B cell (primary cell): ENCODE measurements at regions not wholly inside any gene's neighbourhood (a gene's known extent, or its start where the extent isn't known, plus 50 kb on each side); places are given as distances from the start of the nearest gene placed in this dataset.
"Not testable (repeated sequence)": the region's sequence is repeated elsewhere in the genome, so short reads cannot be mapped to it uniquely, and the experiment has no call there.

ENCODE experiments used
- ATAC-seq: fragments of 200-7000 bp; cut with Tn5 transposase; one replicate; pipeline ENCODE4 v1.10.0; 2021; ENCODE audit warnings: low read depth, mild to moderate bottlenecking, moderate number of reproducible peaks, moderate library complexity
- CTCF ChIA-PET: fragments of 350-600 bp; sonication (Branson Sonifier 250); formaldehyde crosslinking; loops from one replicate; lab custom pipeline; 2021; ENCODE audit warnings: antibody characterized with exemption, inconsistent platforms; lab: Charles Lee
- POLR2A ChIA-PET: fragments of 350-600 bp; sonication (Branson Sonifier 250); formaldehyde crosslinking; loops from one replicate; lab custom pipeline; 2021; ENCODE audit warnings: antibody characterized with exemption; lab: Charles Lee
- DNase-seq: peaks from one replicate; pipeline ENCODE4 v3.0.0; 2013
- H2AFZ ChIP-seq: 2 replicates; pipeline ENCODE4 v1.6.1; 2012; ENCODE audit warnings: mild to moderate bottlenecking, low read depth, low read length; ENCODE audit not compliant: insufficient read depth, poor library complexity, severe bottlenecking
- H3K27ac ChIP-seq, 2 donors: 1 replicate in 1 of 2; 2 replicates in 1 of 2; pipeline ENCODE4 v1.5.1; 2012 to 2013; ENCODE audit warnings: low read length in 2 of 2, mild to moderate bottlenecking in 2 of 2, moderate library complexity in 1 of 2
- H3K27me3 ChIP-seq, 4 experiments: fragments of 200-600 bp in 1 of 4; sonication (generic) in 1 of 4; replicated peaks in 1 of 4; 1 replicate in 2 of 4; 2 replicates in 2 of 4; pipeline versions ENCODE4 v1.6.1 to v1.7.0; 2013 to 2016; ENCODE audit warnings: low read length in 3 of 4, mild to moderate bottlenecking in 2 of 4, mixed read lengths in 1 of 4, moderate library complexity in 1 of 4; ENCODE audit not compliant: insufficient read depth in 4 of 4, control insufficient read depth in 3 of 4; ENCODE audit errors: control extremely low read depth in 1 of 4
- H3K36me3 ChIP-seq, 2 experiments: replicated peaks in 1 of 2; 1 replicate in 1 of 2; 2 replicates in 1 of 2; pipeline versions ENCODE4 v1.6.1 to v1.7.1; 2013; ENCODE audit warnings: low read length in 1 of 2; ENCODE audit not compliant: insufficient read depth in 2 of 2, control insufficient read depth in 1 of 2; ENCODE audit errors: control extremely low read depth in 1 of 2, extremely low read depth in 1 of 2
- H3K4me1 ChIP-seq, 2 donors: fragments of 200-600 bp in 1 of 2; sonication (generic) in 1 of 2; 1 replicate in 1 of 2; 2 replicates in 1 of 2; pipeline versions ENCODE4 v1.5.1 to v1.6.1; 2013 to 2017; ENCODE audit warnings: low read length in 2 of 2; ENCODE audit not compliant: control insufficient read depth in 2 of 2, insufficient read depth in 2 of 2
- H3K4me2 ChIP-seq: replicated peaks from 2 replicates; pipeline ENCODE3; 2012; ENCODE audit warnings: mild to moderate bottlenecking, low read depth, low read length; ENCODE audit not compliant: poor library complexity, severe bottlenecking
- H3K4me3 ChIP-seq, 5 experiments: fragments of 200-600 bp in 1 of 5; sonication (generic) in 1 of 5; 1 replicate in 3 of 5; 2 replicates in 2 of 5; pipeline versions ENCODE4 v1.5.1 to v1.7.0; 2011 to 2016; ENCODE audit warnings: low read length in 4 of 5, mild to moderate bottlenecking in 4 of 5, low read depth in 2 of 5, control low read depth in 1 of 5, moderate library complexity in 1 of 5; ENCODE audit not compliant: insufficient read depth in 1 of 5; ENCODE audit errors: control extremely low read depth in 1 of 5, extremely low read depth in 1 of 5
- H3K79me2 ChIP-seq: fragments of 200-600 bp; sonication (generic); one replicate; pipeline ENCODE4 v1.6.0; 2016; ENCODE audit warnings: low read length; ENCODE audit not compliant: control insufficient read depth, insufficient read depth
- H3K9ac ChIP-seq: fragments of 200-600 bp; sonication (generic); 2 replicates; pipeline ENCODE4 v1.6.1; 2017; ENCODE audit warnings: mild to moderate bottlenecking, low read length, moderate library complexity
- H3K9me3 ChIP-seq, 3 donors: one replicate each; pipeline versions ENCODE4 v1.6.1 to v1.7.1; 2013; ENCODE audit warnings: low read length in 2 of 3; ENCODE audit not compliant: control insufficient read depth in 2 of 3, insufficient read depth in 1 of 3; ENCODE audit errors: control extremely low read depth in 1 of 3
- H4K20me1 ChIP-seq: 2 replicates; pipeline ENCODE4 v1.6.0; 2012; ENCODE audit warnings: mild to moderate bottlenecking, low read length; ENCODE audit not compliant: insufficient read depth, control insufficient read depth, poor library complexity, severe bottlenecking
- H3K27ac Mint-ChIP-seq: one replicate; pipeline ENCODE4 v1.8.0; 2021; ENCODE audit warnings: mixed read lengths
- H3K27me3 Mint-ChIP-seq: one replicate; pipeline ENCODE4 v1.8.0; 2021; ENCODE audit warnings: mixed read lengths
- H3K4me1 Mint-ChIP-seq: one replicate; pipeline ENCODE4 v1.8.0; 2021; ENCODE audit warnings: mixed read lengths
- H3K4me3 Mint-ChIP-seq: one replicate; pipeline ENCODE4 v1.8.0; 2021; ENCODE audit warnings: mixed read lengths
- H3K9me3 Mint-ChIP-seq: one replicate; pipeline ENCODE4 v1.8.0; 2022; ENCODE audit warnings: mixed read lengths; ENCODE audit not compliant: insufficient read depth
- CTCF ChIP-seq: fragments of 200-600 bp; IDR thresholded peaks from one replicate; pipeline ENCODE4 v1.8.0; 2022; ENCODE audit warnings: antibody characterized with exemption, mild to moderate bottlenecking
- WGBS: methylation state at CpG from one replicate; pipeline ENCODE4 v1.1.5; 2013; ENCODE audit warnings: missing lambda C conversion rate; ENCODE audit not compliant: insufficient coverage; 5-methylcytosine and 5-hydroxymethylcytosine counted together
- intact Hi-C: fragments of 100-400 bp; cut with micrococcal nuclease; formaldehyde crosslinking; loops from one replicate; pipeline ENCODE4 v1.10.0; 2022

DNA sequence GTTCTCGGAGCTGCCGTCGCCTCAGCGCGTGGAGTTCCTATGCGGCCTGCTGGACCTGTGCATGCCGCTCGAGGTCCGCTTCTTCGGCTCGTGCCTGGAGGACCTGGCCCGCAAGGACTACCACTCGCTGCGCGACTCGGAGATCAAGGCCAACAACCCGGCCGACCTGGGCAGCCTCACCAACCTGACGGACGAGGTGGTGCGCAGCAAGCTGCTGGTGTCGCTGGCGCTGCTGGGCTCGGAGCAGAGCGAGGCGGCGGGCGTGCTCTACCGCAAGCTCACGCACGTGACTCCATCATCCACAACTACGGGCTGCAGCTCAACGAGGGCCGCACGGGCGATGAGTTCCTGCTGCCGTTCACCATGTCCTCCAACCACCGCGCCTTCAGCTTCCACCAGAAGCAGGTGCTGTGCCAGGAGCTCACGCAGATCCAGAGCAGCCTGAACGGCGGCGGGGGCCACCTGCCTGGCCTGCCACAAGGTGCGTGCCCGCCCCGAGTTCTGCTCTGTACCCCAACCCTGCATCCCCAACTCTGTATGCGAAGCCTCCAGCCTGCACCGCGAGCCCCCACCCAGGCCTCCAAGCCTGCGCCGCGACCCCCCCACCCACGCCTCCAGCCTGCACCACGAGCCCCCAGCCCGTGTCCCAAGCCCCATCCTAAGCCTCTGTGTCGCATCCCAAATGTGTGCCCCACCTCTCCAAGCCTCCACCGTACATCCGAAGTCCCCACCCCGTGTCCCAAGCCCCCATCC, 178.2 kb downstream of the OR4M2 start:
- 83% methylated on average over 59 of the region's 59 CpGs for WGBS
- intact Hi-C loops: no loop called here
- H4K20me1 ChIP-seq: no peaks in the 10 kb centered on the region
- no peak overlapping the region for H2AFZ ChIP-seq
- no peaks in the 10 kb centered on the region for H3K9me3 Mint-ChIP-seq
- H3K27ac Mint-ChIP-seq: no peak overlapping the region
- H3K27me3 ChIP-seq: peaks cover 0 to 25% (median 5%) of the 10 kb centered on the region in 4 experiments
- no peaks in the 10 kb centered on the region for H3K79me2 ChIP-seq
- no peak overlapping the region for H3K27ac ChIP-seq
- H3K4me3 Mint-ChIP-seq: no peak overlapping the region
- no peak for TF ChIP-seq CTCF
- DNase-seq (no peak), ATAC-seq (no peak)
- peaks cover 14% of the 10 kb centered on the region for H3K4me1 Mint-ChIP-seq
- no peak overlapping the region for H3K4me3 ChIP-seq
- H3K9me3 ChIP-seq: peaks cover 0 to 38% (median 0%) of the 10 kb centered on the region in 3 donors
- H3K9ac ChIP-seq: no peak overlapping the region
- H3K4me2 ChIP-seq: no peak overlapping the region
- H3K27me3 Mint-ChIP-seq: peaks cover 4% of the 10 kb centered on the region
- peaks cover 11 to 15% of the 10 kb centered on the region in 2 donors for H3K4me1 ChIP-seq
- H3K36me3 ChIP-seq: no peaks in the 10 kb centered on the region
- POLR2A ChIA-PET: no interaction called here
- CTCF ChIA-PET: no interaction called here

DNA sequence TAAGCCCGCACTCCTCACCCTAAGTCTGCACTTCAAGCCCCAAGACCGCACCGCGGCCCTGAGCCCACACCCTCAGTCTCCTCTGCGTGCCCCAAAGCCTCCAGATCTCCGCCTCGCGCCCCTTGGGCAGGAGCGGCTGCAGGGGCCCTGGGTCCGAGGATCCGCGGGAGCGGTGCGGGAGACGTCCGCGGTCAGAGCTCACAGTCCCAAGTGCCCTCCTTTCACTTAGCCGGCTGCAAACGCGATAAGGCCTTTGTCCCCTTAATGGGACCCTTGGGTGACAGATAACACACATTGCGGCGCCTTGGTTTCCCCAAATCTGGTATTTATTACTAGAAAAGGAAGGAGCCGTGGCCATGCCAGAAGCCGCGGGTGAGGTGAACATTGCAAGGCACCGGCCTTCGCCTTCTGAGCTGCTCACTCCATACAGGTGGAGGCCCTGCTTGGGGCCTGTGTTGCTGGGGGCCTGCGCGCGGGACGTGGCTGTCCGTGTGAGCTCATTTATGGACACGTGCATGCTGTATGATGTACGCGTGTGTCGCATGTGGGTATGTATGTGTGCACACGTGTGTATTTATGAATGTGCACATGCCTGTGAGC, 178.9 kb downstream of the OR4M2 start:
- H3K27me3 Mint-ChIP-seq, H3K4me2 ChIP-seq, H3K4me3 Mint-ChIP-seq, H3K4me3 ChIP-seq, H4K20me1 ChIP-seq, H3K27ac ChIP-seq, ATAC-seq, H3K79me2 ChIP-seq, DNase-seq, H2AFZ ChIP-seq, H3K9ac ChIP-seq, POLR2A ChIA-PET, H3K27ac Mint-ChIP-seq, intact Hi-C loops, H3K9me3 Mint-ChIP-seq, H3K4me1 ChIP-seq, H3K36me3 ChIP-seq, H3K4me1 Mint-ChIP-seq, CTCF ChIA-PET: not testable (repeated sequence)
- 94% methylated on average over 33 of the region's 37 CpGs for WGBS
- peaks cover 0 to 24% (median 5%) of the 10 kb centered on the region in 4 experiments for H3K27me3 ChIP-seq
- H3K9me3 ChIP-seq: peaks cover 0 to 33% (median 0%) of the 10 kb centered on the region in 3 donors
